ENCODE measurements at regions not wholly inside any gene's neighbourhood (a gene's known extent, or its start where the extent isn't known, plus 50 kb on each side); places are given as distances from the start of the nearest gene placed in this dataset.
"Not testable (repeated sequence)": the region's sequence is repeated elsewhere in the genome, so short reads cannot be mapped to it uniquely, and the experiment has no call there.

GRCh38 chr15:62270216-62270921 is 105.3 kb upstream of the C2CD4B start:
- DNase-seq (ENCODE audit: low read depth in 3 of 3), result no peak

GRCh38 chr15:62272290-62272689 is 107.2 kb upstream of the C2CD4B start:
- no peak for DNase-seq (ENCODE audit: low read depth in 3 of 3)

- no peak for DNase-seq (ENCODE audit: low read depth in 3 of 3)
Measured at GRCh38 chr15:62275831-62276230, 110.7 kb upstream of the C2CD4B start.

GRCh38 chr15:62277816-62278394 is 112.8 kb upstream of the C2CD4B start:
- DNase-seq (ENCODE audit: low read depth in 3 of 3), result no peak

- no peak for DNase-seq (ENCODE audit: low read depth in 3 of 3)
Measured at GRCh38 chr15:62278534-62278933, 113.4 kb upstream of the C2CD4B start.

GRCh38 chr15:62279041-62279440 is 114.0 kb upstream of the C2CD4B start:
- no peak for DNase-seq (ENCODE audit: low read depth in 3 of 3)

- no peak for DNase-seq (ENCODE audit: low read depth in 3 of 3)
Measured at GRCh38 chr15:62280625-62281024, 115.5 kb upstream of the C2CD4B start.

- DNase-seq (ENCODE audit: low read depth in 3 of 3), result not testable (repeated sequence)
Measured at GRCh38 chr15:62281801-62282200, 116.7 kb upstream of the C2CD4B start.

GRCh38 chr15:62287066-62287857 is 122.2 kb upstream of the C2CD4B start:
- no peak for DNase-seq (ENCODE audit: low read depth in 3 of 3)

- no peak for DNase-seq (ENCODE audit: low read depth in 3 of 3)
Measured at GRCh38 chr15:62288361-62289017, 123.4 kb upstream of the C2CD4B start.

GRCh38 chr15:62291262-62291661 is 126.2 kb upstream of the C2CD4B start:
- DNase-seq (ENCODE audit: low read depth in 3 of 3), result no peak

- no peak for DNase-seq (ENCODE audit: low read depth in 3 of 3)
Measured at GRCh38 chr15:62296756-62297507, 131.8 kb upstream of the C2CD4B start.

- no peak for DNase-seq (ENCODE audit: low read depth in 3 of 3)
Measured at GRCh38 chr15:62297522-62297921, 132.4 kb upstream of the C2CD4B start.

GRCh38 chr15:62297933-62298332 is 132.8 kb upstream of the C2CD4B start:
- DNase-seq (ENCODE audit: low read depth in 3 of 3), result no peak

- no peak for DNase-seq (ENCODE audit: low read depth in 3 of 3)
Measured at GRCh38 chr15:62298811-62299210, 133.7 kb upstream of the C2CD4B start.

- no peak for DNase-seq (ENCODE audit: low read depth in 3 of 3)
Measured at GRCh38 chr15:62299541-62299940, 134.5 kb upstream of the C2CD4B start.

- DNase-seq (ENCODE audit: low read depth in 3 of 3), result no peak
Measured at GRCh38 chr15:62301993-62302675, 137.0 kb upstream of the C2CD4B start.

- no peak for DNase-seq (ENCODE audit: low read depth in 3 of 3)
Measured at GRCh38 chr15:62306851-62307504, 141.9 kb upstream of the C2CD4B start.

- no peak for DNase-seq (ENCODE audit: low read depth in 3 of 3)
Measured at GRCh38 chr15:62307551-62307950, 142.5 kb upstream of the C2CD4B start.

GRCh38 chr15:62316413-62317060 is 151.5 kb upstream of the C2CD4B start:
- DNase-seq (ENCODE audit: low read depth in 3 of 3), result no peak
